Activated CD4-positive, alpha-beta memory T cell treated with anti-CD3 and anti-CD28 coated beads for 36 hours (primary cell): ENCODE measurements at regions not wholly inside any gene's neighbourhood (a gene's known extent, or its start where the extent isn't known, plus 50 kb on each side); places are given as distances from the start of the nearest gene placed in this dataset.

ENCODE experiments used
- CTCF ChIA-PET: fragments of 350-600 bp; sonication (Branson Sonifier 250); formaldehyde crosslinking; loops from one replicate; lab custom pipeline; 2021; ENCODE audit warnings: antibody characterized with exemption, inconsistent platforms; lab: Charles Lee
- POLR2A ChIA-PET: fragments of 350-600 bp; sonication (Branson Sonifier 250); formaldehyde crosslinking; loops from one replicate; lab custom pipeline; 2021; ENCODE audit warnings: antibody characterized with exemption; lab: Charles Lee
- DNase-seq: peaks from one replicate; pipeline ENCODE4 v3.0.0-alpha.2; 2020
- H3K27ac Mint-ChIP-seq: one replicate; pipeline ENCODE4 v1.8.0; 2021; ENCODE audit warnings: mixed read lengths
- H3K27me3 Mint-ChIP-seq: one replicate; pipeline ENCODE4 v1.8.0; 2021; ENCODE audit warnings: mixed read lengths
- H3K36me3 Mint-ChIP-seq: one replicate; pipeline ENCODE4 v1.8.0; 2021; ENCODE audit warnings: mixed read lengths
- H3K4me1 Mint-ChIP-seq: one replicate; pipeline ENCODE4 v1.8.0; 2021; ENCODE audit warnings: low read depth, mixed read lengths
- H3K4me3 Mint-ChIP-seq: one replicate; pipeline ENCODE4 v1.8.0; 2021; ENCODE audit warnings: mild to moderate bottlenecking, mixed read lengths
- H3K9me3 Mint-ChIP-seq: one replicate; pipeline ENCODE4 v1.8.0; 2021; ENCODE audit warnings: mixed read lengths
- intact Hi-C: fragments of 100-400 bp; cut with micrococcal nuclease; formaldehyde crosslinking; loops from one replicate; pipeline ENCODE4 v1.15.1; 2023

GRCh38 chr3:76972624-76973296 lies 67.1 kb upstream of the ROBO2 start:
- Mint-ChIP-seq H3K27ac (no peak overlapping the region), H3K36me3 (no peaks in the 10 kb centered on the region), H3K27me3 (no peaks in the 10 kb centered on the region), H3K4me3 (no peak overlapping the region), H3K4me1 (no peaks in the 10 kb centered on the region), H3K9me3 (peaks cover 6% of the 10 kb centered on the region)
- DNase-seq, result no peak
- intact Hi-C loops, result no loop called here
- ChIA-PET POLR2A (no interaction called here), CTCF (no interaction called here)

GRCh38 chr3:76976996-76977395 lies 62.9 kb upstream of the ROBO2 start:
- peaks cover 9% of the 10 kb centered on the region for H3K9me3 Mint-ChIP-seq

GRCh38 chr3:76985645-76986044 lies 54.3 kb upstream of the ROBO2 start:
- intact Hi-C loops, result no loop called here
- Mint-ChIP-seq H3K27me3 (no peaks in the 10 kb centered on the region), H3K9me3 (peaks cover 7% of the 10 kb centered on the region), H3K4me1 (no peaks in the 10 kb centered on the region), H3K36me3 (no peaks in the 10 kb centered on the region), H3K4me3 (no peak overlapping the region), H3K27ac (no peak overlapping the region)
- DNase-seq, result no peak
- ChIA-PET CTCF (no interaction called here), POLR2A (no interaction called here)

More at GRCh38 chr3:76976996-76977395, 62.9 kb upstream of the ROBO2 start:
- ChIA-PET CTCF (no interaction called here), POLR2A (no interaction called here)
- intact Hi-C loops, result no loop called here
- no peak overlapping the region for H3K27ac Mint-ChIP-seq
- H3K4me3 Mint-ChIP-seq, result no peak overlapping the region
- no peak for DNase-seq
- H3K27me3 Mint-ChIP-seq, result no peaks in the 10 kb centered on the region
- H3K4me1 Mint-ChIP-seq, result no peaks in the 10 kb centered on the region
- H3K36me3 Mint-ChIP-seq, result no peaks in the 10 kb centered on the region

- CTCF ChIA-PET, result no interaction called here
- no peak overlapping the region for H3K27ac Mint-ChIP-seq
- H3K9me3 Mint-ChIP-seq, result peaks cover 7% of the 10 kb centered on the region
- intact Hi-C loops, result no loop called here
- no peaks in the 10 kb centered on the region for H3K36me3 Mint-ChIP-seq
- no peak for DNase-seq
- no peaks in the 10 kb centered on the region for H3K4me1 Mint-ChIP-seq
- no peak overlapping the region for H3K4me3 Mint-ChIP-seq
- POLR2A ChIA-PET, result no interaction called here
- H3K27me3 Mint-ChIP-seq, result no peaks in the 10 kb centered on the region
Measured at GRCh38 chr3:76986876-76987474, 52.9 kb upstream of the ROBO2 start.
